Hepatocyte (in vitro differentiated cells): ENCODE measurements at regions not wholly inside any gene's neighbourhood (a gene's known extent, or its start where the extent isn't known, plus 50 kb on each side); places are given as distances from the start of the nearest gene placed in this dataset.

Experiments used
- DNase-seq: peaks from one replicate; pipeline ENCODE4 v3.0.0-alpha.2; 2016; ENCODE audit warnings: low spot score
- H2AFZ ChIP-seq: fragments of 200-600 bp; sonication (generic); 2 replicates; pipeline ENCODE4 v1.6.0; 2016; ENCODE audit warnings: antibody characterized with exemption, mild to moderate bottlenecking
- H3K27ac ChIP-seq: fragments of 200-600 bp; sonication (generic); 2 replicates; pipeline ENCODE4 v1.5.1; 2016; ENCODE audit warnings: mild to moderate bottlenecking
- H3K27me3 ChIP-seq: fragments of 200-600 bp; sonication (generic); 2 replicates; pipeline ENCODE4 v1.6.1; 2016
- H3K36me3 ChIP-seq: fragments of 200-600 bp; sonication (generic); replicated peaks from 2 replicates; pipeline ENCODE4 v1.5.1; 2016; ENCODE audit warnings: low read depth; ENCODE audit not compliant: insufficient read depth
- H3K4me1 ChIP-seq: fragments of 200-600 bp; sonication (generic); 2 replicates; pipeline ENCODE4 v1.5.1; 2016; ENCODE audit warnings: mild to moderate bottlenecking, moderate library complexity; ENCODE audit not compliant: insufficient read depth
- H3K4me2 ChIP-seq: fragments of 200-600 bp; sonication (generic); 2 replicates; pipeline ENCODE4 v1.6.0; 2016
- H3K4me3 ChIP-seq: fragments of 200-600 bp; sonication (generic); 2 replicates; pipeline ENCODE4 v1.5.1; 2016; ENCODE audit warnings: mild to moderate bottlenecking
- H3K79me2 ChIP-seq: fragments of 200-600 bp; sonication (generic); 2 replicates; pipeline ENCODE4 v1.6.0; 2017; ENCODE audit warnings: mild to moderate bottlenecking
- H3K9me2 ChIP-seq: fragments of 200-600 bp; sonication (generic); replicated peaks from 2 replicates; pipeline ENCODE4 v1.6.0; 2017; ENCODE audit warnings: mild to moderate bottlenecking; ENCODE audit not compliant: insufficient read depth
- H3K9me3 ChIP-seq: fragments of 200-600 bp; sonication (generic); 2 replicates; pipeline ENCODE4 v1.5.1; 2016; ENCODE audit warnings: low read depth, mild to moderate bottlenecking
- H4K20me1 ChIP-seq: fragments of 200-600 bp; sonication (generic); 2 replicates; pipeline ENCODE4 v1.6.0; 2016; ENCODE audit warnings: mild to moderate bottlenecking; ENCODE audit not compliant: insufficient read depth, poor library complexity, severe bottlenecking
- EZH2 ChIP-seq: fragments of 200-600 bp; sonication (generic); IDR thresholded peaks from 2 replicates; pipeline ENCODE4 v1.6.1; 2016; ENCODE audit warnings: antibody characterized with exemption, mild to moderate bottlenecking, borderline replicate concordance
- EZH2phosphoT487 ChIP-seq: fragments of 200-600 bp; sonication (generic); IDR thresholded peaks from one replicate; pipeline ENCODE4 v1.6.1; 2018; ENCODE audit warnings: antibody characterized with exemption, mild to moderate bottlenecking, low read depth, moderate library complexity; ENCODE audit not compliant: unreplicated experiment, severe bottlenecking
- WGBS: methylation state at CpG from one replicate; pipeline ENCODE4 v1.1.6; 2016; ENCODE audit warnings: low lambda C conversion rate; ENCODE audit errors: missing lambda C conversion rate; 5-methylcytosine and 5-hydroxymethylcytosine counted together
- TF ChIP-seq, protein P1 (sequence below): fragments of 200-600 bp; sonication (generic); IDR thresholded peaks from 2 replicates; pipeline ENCODE4 v1.5.1; 2016; ENCODE audit warnings: antibody characterized with exemption, mild to moderate bottlenecking; ENCODE audit not compliant: poor library complexity

DNA sequence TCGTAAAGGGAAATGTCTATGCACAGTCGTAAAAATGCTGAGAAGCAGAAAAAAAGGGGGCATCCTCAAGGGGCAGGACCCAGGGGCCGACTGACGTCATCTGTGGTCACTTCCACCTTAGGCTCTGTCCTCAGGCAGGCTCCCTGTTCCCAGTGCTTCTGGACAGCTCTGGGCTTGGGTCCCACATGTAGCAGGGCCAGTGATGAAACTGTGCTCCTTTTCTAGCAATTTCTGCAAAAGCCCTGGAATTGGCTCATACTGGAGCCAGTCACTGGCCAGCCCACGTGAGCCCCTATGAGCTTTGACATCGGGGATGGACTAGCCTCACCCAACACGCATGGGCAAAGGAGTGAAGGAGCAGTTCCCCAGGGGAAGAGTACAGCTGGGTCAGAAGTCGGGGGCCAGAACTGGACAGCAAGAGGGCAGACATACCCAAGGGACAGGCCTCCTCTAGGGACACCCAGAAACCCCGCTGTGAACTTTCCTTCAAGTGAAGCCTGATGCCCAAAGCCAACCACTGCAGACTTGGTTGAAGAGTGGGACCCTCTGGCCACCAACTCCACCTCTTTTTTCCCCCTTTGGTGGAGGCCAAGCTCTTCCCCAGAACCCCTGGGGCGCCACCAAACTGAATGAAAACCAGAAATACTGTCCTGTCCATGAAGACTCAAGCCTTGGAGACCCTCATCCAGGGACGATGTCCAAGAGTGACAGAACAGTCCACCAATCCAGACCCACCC, 1349.0 kb downstream of the BRD1 start:
- Histone ChIP-seq H3K36me3 (no peaks in the 10 kb centered on the region), H3K27ac (no peak overlapping the region), H4K20me1 (no peaks in the 10 kb centered on the region), H3K4me1 (no peaks in the 10 kb centered on the region), H3K4me3 (no peak overlapping the region), H3K9me3 (no peaks in the 10 kb centered on the region), H3K27me3 (no peaks in the 10 kb centered on the region), H3K9me2 (no peaks in the 10 kb centered on the region), H3K79me2 (no peaks in the 10 kb centered on the region), H2AFZ (no peak overlapping the region), H3K4me2 (no peak overlapping the region)
- no peak for DNase-seq
- TF ChIP-seq EZH2phosphoT487 (no peak), EZH2 (no peak)
- TF ChIP-seq, protein P1, sequence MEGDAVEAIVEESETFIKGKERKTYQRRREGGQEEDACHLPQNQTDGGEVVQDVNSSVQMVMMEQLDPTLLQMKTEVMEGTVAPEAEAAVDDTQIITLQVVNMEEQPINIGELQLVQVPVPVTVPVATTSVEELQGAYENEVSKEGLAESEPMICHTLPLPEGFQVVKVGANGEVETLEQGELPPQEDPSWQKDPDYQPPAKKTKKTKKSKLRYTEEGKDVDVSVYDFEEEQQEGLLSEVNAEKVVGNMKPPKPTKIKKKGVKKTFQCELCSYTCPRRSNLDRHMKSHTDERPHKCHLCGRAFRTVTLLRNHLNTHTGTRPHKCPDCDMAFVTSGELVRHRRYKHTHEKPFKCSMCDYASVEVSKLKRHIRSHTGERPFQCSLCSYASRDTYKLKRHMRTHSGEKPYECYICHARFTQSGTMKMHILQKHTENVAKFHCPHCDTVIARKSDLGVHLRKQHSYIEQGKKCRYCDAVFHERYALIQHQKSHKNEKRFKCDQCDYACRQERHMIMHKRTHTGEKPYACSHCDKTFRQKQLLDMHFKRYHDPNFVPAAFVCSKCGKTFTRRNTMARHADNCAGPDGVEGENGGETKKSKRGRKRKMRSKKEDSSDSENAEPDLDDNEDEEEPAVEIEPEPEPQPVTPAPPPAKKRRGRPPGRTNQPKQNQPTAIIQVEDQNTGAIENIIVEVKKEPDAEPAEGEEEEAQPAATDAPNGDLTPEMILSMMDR, result no peak
- WGBS, result 91% methylated on average over 11 of the region's 11 CpGs

DNA sequence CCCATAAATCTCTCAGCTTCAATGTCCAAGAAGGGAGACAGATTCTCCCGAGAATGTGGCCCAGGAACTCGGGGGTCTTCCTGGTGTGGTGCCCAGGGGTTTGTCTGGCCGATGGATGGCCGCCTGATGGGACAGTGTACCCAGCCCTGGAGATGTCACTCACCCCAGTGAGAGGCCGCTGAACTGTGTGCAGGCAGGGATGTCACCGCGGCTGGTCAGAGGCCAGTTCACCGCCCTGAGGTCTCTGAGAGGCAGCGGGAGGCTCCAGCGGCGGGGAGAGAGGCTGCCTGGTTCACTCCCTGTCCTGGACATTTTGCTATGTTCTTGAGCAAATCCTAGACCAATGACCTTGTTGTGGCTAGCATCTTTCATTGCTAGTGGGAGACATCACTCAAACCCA, 1349.5 kb downstream of the BRD1 start:
- 86% methylated on average over 11 of the region's 11 CpGs for WGBS
- Histone ChIP-seq H3K4me3 (no peak overlapping the region), H3K36me3 (no peaks in the 10 kb centered on the region), H3K4me1 (no peaks in the 10 kb centered on the region), H4K20me1 (no peaks in the 10 kb centered on the region), H3K9me2 (no peaks in the 10 kb centered on the region), H3K4me2 (no peak overlapping the region), H3K9me3 (no peaks in the 10 kb centered on the region), H2AFZ (no peak overlapping the region), H3K27ac (no peak overlapping the region), H3K79me2 (no peaks in the 10 kb centered on the region), H3K27me3 (no peaks in the 10 kb centered on the region)
- TF ChIP-seq EZH2, result no peak
- no peak for TF ChIP-seq EZH2phosphoT487
- TF ChIP-seq, protein P1, result no peak
- DNase-seq, result no peak

DNA sequence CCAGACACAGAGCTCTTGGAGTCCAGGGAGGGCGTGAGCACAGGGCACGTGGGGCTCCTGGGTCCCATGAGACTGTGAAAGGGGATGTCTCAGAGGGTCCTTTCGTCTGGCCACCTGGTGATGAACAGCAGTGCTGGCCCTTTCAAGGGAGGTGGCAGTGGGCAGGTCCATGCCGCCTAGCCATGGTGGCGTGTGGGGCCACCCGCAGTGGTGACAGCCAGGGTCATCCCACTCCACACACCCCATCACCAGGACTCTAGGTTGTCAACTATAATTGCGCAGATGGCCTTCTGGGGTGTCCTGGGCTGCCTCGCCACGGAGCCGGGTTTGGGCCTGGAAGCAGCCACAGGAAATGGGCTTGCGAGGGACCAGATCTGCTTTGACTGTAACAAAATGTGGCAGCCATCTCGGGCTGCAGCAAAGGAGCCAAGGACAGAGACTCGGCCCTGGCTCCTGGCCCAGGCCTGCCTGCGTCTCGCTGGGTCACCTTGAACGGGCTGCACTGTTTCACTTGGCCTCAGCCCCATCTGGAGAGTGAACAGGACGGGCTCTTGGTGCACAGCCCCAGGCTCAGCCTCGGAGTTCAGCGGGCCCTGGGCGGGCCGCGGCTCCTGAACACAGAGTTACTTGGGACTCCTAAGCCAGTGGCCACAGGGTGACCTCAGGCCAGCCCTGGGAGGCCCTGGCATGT, 1350.5 kb downstream of the BRD1 start:
- H3K27ac ChIP-seq, result no peak overlapping the region
- H3K27me3 ChIP-seq, result no peaks in the 10 kb centered on the region
- no peaks in the 10 kb centered on the region for H3K9me2 ChIP-seq
- no peak for TF ChIP-seq EZH2phosphoT487
- TF ChIP-seq, protein P1, result no peak
- no peak for TF ChIP-seq EZH2
- no peaks in the 10 kb centered on the region for H3K79me2 ChIP-seq
- no peak for DNase-seq
- H4K20me1 ChIP-seq, result no peaks in the 10 kb centered on the region
- 92% methylated on average over 21 of the region's 22 CpGs for WGBS
- H3K4me2 ChIP-seq, result no peak overlapping the region
- H3K36me3 ChIP-seq, result no peaks in the 10 kb centered on the region
- no peaks in the 10 kb centered on the region for H3K4me1 ChIP-seq
- H3K9me3 ChIP-seq, result no peaks in the 10 kb centered on the region
- no peak overlapping the region for H2AFZ ChIP-seq
- no peak overlapping the region for H3K4me3 ChIP-seq
